ENCODE measurements at regions not wholly inside any gene's neighbourhood (a gene's known extent, or its start where the extent isn't known, plus 50 kb on each side); places are given as distances from the start of the nearest gene placed in this dataset.
A peak's percentile ranks its signal among the peaks of the same experiment; 100 is the strongest.

DNA sequence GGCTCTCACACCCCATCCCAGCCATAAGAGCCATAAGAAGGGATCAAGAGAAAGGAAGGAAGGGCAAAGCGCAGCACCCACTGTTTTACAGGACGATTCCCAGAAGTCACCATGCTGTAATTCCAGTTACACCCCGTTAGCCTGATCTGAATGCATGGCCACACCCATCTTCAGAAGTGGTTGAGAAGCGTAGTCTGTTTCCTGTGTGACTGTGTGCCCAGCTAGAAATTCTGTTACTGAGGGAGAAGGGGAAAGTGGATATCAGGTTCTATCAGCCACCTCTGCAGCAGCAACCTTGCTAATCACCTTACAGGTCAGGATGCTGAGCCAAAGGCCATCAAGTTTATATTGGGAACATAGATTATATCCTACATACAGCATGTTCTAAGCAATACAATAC is 260.0 kb downstream of the ABHD5 start:
- no peak for DNase-seq (ENCODE audit: low read depth)

GRCh38 chr3:43951813-43952212 is 261.1 kb downstream of the ABHD5 start:
- DNase-seq (ENCODE audit: low read depth), result no peak

DNA sequence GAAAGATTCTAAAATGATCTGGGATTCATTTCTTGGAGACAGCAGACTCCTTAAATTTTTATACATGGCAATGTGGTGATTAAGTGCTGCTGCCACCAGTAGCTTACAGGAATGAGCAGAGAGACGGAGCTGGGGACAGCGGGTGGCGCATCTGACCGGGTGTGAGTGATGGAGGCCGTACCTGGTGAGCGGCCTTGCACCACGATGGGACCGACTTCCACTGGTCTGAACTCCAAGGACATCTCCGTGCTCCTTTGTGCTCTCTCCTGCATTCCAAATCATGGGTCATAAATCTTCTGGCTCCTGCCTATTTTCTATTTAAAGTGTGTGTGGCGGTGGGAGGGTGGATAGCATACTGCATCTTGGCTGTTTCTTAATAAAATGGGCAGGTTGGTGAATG is 262.6 kb downstream of the ABHD5 start:
- DNase-seq (ENCODE audit: low read depth), result no peak

GRCh38 chr3:43953814-43954692 is 263.3 kb downstream of the ABHD5 start:
- DNase-seq (ENCODE audit: low read depth), result peak; percentile 86

GRCh38 chr3:43956945-43957344 is 266.2 kb downstream of the ABHD5 start:
- DNase-seq (ENCODE audit: low read depth), result no peak

- no peak for DNase-seq (ENCODE audit: low read depth)
Observed at GRCh38 chr3:43957553-43957952, 266.8 kb downstream of the ABHD5 start.

GRCh38 chr3:43958005-43958770 is 267.4 kb downstream of the ABHD5 start:
- DNase-seq (ENCODE audit: low read depth), result no peak

- DNase-seq (ENCODE audit: low read depth), result no peak
Observed at GRCh38 chr3:43958973-43959372, 268.2 kb downstream of the ABHD5 start.

DNA sequence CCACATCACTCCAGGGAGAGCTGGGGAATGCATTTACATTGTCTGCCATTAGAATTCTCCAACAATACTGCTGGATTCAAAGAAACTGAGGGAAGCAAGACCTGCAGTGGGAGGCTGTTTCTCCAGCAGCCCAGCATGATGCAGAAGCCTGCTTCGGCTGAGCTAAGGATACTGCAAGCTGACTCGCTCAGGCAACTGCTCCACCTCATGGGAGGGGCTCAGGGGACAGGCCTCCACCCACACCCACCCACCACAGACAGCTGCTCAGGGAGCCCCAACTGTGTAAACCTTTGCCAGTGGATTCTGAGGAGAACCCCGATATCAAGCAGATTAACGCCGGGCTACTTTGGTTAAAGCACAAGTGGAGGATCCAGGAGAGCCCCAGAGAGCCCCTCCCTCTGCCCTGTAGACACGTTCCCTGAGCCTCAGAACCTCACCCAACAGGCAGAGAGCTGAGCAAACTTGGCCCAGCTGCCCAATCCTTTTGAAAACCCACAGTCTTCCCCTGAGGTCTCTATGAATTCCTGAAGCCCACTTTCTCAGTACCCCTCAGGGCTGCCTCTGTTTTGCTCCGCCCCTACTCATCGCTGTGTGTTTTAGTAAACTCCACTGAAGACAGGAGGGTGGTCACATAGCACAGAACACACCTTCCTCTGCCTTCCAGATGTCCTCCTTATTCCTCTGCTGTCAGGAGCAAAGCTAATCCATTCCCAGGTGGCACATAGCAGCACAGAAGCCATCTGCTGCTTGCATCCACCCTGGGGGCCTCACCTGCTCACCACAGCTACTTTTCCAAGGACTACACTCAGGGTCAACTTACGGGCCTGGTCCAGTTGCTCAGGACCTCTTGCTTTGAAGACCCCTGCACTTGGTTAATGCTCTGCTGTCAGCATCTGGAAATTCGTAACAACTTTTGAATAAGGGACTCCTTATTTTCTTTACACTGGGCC is 269.0 kb downstream of the ABHD5 start:
- no peak for DNase-seq (ENCODE audit: low read depth)

DNA sequence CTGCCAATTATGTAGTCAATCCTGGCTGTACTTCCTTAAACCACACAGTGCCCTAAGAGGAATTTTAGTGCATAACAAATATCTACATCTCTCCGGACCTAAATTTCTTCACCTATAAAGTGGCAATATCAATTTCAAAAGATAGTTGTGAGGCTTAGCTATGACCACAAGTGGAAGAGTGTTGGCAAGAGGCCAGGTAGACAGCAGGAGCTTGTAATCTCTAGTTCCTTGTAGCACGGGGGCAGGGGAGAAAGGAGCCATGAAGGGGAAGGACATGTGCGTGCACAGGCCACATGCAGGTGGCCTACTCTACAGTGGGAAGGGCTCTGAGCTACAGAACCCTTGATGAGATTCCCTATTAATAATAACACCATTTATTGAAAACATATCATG is 269.7 kb downstream of the ABHD5 start:
- DNase-seq (ENCODE audit: low read depth), result peak; percentile 29

DNA sequence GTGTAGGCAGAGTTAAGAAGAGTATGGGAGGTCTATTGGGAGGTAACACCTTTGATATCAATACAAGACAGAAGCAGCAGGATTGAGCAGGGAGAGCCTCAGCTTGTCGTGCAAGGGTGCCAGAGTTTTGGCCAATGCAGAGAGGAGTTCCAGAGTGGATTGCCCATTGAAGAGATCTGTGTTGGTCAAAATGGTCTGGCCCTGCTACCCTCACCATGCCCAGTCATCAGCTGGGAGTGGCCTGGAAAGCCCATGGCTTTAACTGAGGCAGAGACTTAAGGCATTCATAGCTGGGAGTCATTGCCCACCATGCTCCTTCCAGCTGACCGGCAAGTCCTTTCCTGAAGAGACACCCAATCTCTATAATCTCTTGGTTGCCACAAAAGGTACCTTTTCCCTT is 271.3 kb downstream of the ABHD5 start:
- DNase-seq (ENCODE audit: low read depth), result no peak

- no peak for DNase-seq (ENCODE audit: low read depth)
Observed at GRCh38 chr3:43963208-43963607, 272.5 kb downstream of the ABHD5 start.

- no peak for DNase-seq (ENCODE audit: low read depth)
Observed at GRCh38 chr3:43964640-43965039, 273.9 kb downstream of the ABHD5 start.

DNA sequence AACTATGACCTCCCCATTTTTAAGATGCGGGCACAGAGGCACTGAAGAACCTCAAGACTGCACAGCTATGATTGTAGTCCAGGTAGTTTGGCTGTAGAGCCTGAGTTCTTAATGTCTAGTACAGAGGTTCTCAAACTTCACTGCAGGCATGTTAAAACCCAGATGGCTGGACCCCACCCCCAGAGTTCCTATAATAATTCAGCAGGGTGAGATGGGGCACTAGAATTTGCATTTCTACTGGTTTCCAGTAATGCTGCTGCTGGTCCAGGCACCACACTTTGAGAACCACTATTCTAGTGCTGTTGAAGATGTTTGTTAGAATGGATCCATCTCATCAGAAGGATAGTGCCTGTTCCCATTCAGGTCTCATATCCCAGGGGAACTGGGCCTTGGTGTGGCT is 274.9 kb downstream of the ABHD5 start:
- no peak for DNase-seq (ENCODE audit: low read depth)

DNA sequence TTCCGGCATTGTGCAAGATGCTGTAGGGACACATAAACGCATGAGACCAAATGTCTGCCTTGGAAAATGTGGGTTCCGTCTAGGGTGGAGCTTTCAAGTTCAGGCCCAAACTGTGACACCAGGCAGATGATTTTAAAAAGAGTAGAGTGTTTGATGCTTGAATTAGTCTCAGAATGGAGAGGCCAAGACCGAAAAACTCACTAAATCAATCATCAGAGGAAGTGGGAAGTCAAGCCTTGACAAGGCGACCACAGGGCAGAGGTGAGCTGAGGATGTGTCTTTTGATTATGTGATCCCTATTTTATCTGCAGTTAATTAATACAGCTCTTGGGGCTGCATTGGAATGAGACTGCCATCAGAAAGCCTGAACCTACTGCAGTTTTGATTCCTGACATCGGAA is 275.4 kb downstream of the ABHD5 start:
- DNase-seq (ENCODE audit: low read depth), result no peak

DNA sequence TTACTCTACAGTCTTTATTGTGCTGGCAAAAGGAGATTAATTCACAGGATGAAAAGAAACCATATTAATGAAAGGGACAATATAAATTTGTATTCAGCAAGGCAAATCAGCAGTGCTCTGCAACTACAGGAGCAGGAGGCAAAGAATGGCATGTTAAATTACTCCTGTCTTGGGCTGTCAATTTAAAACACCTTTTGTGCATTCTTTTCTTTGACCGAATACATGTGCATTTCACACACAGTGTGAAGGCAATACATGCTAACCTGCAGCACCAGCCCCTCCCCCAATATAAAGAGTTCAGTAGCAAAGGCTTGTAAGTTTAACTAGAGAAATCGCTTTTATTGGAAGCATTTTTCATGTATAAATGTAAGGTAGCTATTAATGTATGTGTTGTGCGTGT is 275.2 kb upstream of the TOPAZ1 start:
- no peak for DNase-seq (ENCODE audit: low read depth)

GRCh38 chr3:43968465-43968864 is 273.2 kb upstream of the TOPAZ1 start:
- no peak for DNase-seq (ENCODE audit: low read depth)

GRCh38 chr3:43969944-43970343 is 271.7 kb upstream of the TOPAZ1 start:
- DNase-seq (ENCODE audit: low read depth), result no peak

DNA sequence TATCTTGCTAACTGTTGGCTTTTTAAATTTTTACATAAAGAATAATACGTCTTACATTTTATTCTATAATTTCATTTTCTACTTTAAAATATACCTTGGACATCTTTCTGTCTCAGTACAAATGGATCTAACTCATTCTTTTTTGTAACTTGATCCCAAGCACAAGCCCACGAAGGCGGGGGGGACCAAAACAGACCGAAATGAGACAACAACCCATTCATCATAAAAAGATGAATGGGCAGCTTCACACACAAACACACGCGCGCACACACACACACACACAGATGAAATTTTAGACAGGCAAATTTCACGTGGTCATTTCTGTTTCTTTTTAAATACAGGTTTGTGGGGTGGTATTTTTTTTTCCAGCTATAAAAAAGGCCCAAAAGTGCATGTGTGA is 271.3 kb upstream of the TOPAZ1 start:
- DNase-seq (ENCODE audit: low read depth), result peak; percentile 23

DNA sequence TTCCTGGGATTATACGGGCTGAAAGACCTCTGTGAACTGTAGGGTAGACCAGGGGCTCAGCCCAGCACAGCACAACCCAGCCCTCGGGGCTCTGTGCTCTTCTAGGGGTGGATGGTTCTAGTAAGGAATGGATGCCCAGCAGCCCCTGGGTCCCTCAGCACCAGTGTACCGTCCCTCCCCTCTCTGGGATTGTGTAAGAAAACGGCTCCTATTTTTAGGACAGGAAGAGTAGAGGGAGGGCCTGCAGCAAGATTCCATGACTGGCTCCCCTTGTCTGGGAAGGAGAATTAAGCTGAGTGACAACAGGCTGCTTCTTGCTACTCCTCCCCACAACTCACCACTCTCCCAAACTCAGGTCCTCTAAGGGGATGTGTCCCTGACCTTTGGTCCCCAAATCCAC is 270.8 kb upstream of the TOPAZ1 start:
- peak; percentile 46 for DNase-seq (ENCODE audit: low read depth)

- no peak for DNase-seq (ENCODE audit: low read depth)
Observed at GRCh38 chr3:43971486-43971885, 270.2 kb upstream of the TOPAZ1 start.

GRCh38 chr3:43978708-43979107 is 263.0 kb upstream of the TOPAZ1 start:
- no peak for DNase-seq (ENCODE audit: low read depth)

Data from RPMI7951 (cell line).